Neuronal stem cell (in vitro differentiated cells): ENCODE measurements at regions not wholly inside any gene's neighbourhood (a gene's known extent, or its start where the extent isn't known, plus 50 kb on each side); places are given as distances from the start of the nearest gene placed in this dataset.
A peak's percentile ranks its signal among the peaks of the same experiment; 100 is the strongest.

ENCODE experiments used
- DNase-seq: peaks from one replicate; pipeline ENCODE4 v3.0.0-alpha.2; 2013; ENCODE audit warnings: low spot score
- H2AFZ ChIP-seq: one replicate; pipeline ENCODE4 v1.6.1; 2013; ENCODE audit warnings: mild to moderate bottlenecking, low read length, inconsistent platforms
- H2AK5ac ChIP-seq: 2 replicates; pipeline ENCODE4 v1.6.1; 2013; ENCODE audit warnings: low read depth, mild to moderate bottlenecking, inconsistent platforms, low read length, moderate library complexity, mixed read lengths
- H2BK120ac ChIP-seq: 2 replicates; pipeline ENCODE4 v1.6.1; 2013; ENCODE audit warnings: low read depth, mild to moderate bottlenecking, inconsistent platforms, low read length, moderate library complexity, mixed read lengths
- H2BK12ac ChIP-seq: one replicate; pipeline ENCODE4 v1.6.1; 2013; ENCODE audit warnings: low read length, inconsistent platforms
- H2BK15ac ChIP-seq: 2 replicates; pipeline ENCODE4 v1.6.1; 2013; ENCODE audit warnings: mild to moderate bottlenecking, low read length, inconsistent platforms, mixed read lengths
- H2BK5ac ChIP-seq: one replicate; pipeline ENCODE4 v1.6.1; 2013; ENCODE audit warnings: inconsistent platforms, mild to moderate bottlenecking, low read length, moderate library complexity
- H3K14ac ChIP-seq: one replicate; pipeline ENCODE4 v1.6.1; 2013; ENCODE audit warnings: low read length, inconsistent platforms
- H3K18ac ChIP-seq: 2 replicates; pipeline ENCODE4 v1.6.1; 2013; ENCODE audit warnings: low read length, inconsistent platforms
- H3K23ac ChIP-seq: 2 replicates; pipeline ENCODE4 v1.6.1; 2013; ENCODE audit warnings: low read depth, mild to moderate bottlenecking, mixed read lengths, low read length, inconsistent platforms; ENCODE audit not compliant: poor library complexity
- H3K27ac ChIP-seq: replicated peaks from 3 replicates; pipeline ENCODE4 v1.5.1; 2013; ENCODE audit warnings: low read length, inconsistent platforms
- H3K27me3 ChIP-seq, 3 experiments: 2 replicates each; pipeline ENCODE4 v1.6.1; 2013; ENCODE audit warnings: low read length in 3 of 3, mild to moderate bottlenecking in 2 of 3, inconsistent platforms in 1 of 3, low read depth in 1 of 3, mixed read lengths in 1 of 3, moderate library complexity in 1 of 3; ENCODE audit not compliant: control insufficient read depth in 3 of 3, insufficient read depth in 3 of 3
- H3K36me3 ChIP-seq, 2 donors: replicated peaks in 1 of 2; 2 replicates each; pipeline ENCODE4 v1.6.1; 2013; ENCODE audit warnings: low read length in 2 of 2; ENCODE audit not compliant: control insufficient read depth in 2 of 2, insufficient read depth in 2 of 2
- H3K4ac ChIP-seq: 2 replicates; pipeline ENCODE4 v1.6.1; 2013; ENCODE audit warnings: inconsistent platforms, mild to moderate bottlenecking, low read length, moderate library complexity
- H3K4me1 ChIP-seq, 2 donors: 1 replicate in 1 of 2; 2 replicates in 1 of 2; pipeline ENCODE4 v1.6.1; 2013; ENCODE audit warnings: low read length in 2 of 2, low read depth in 1 of 2; ENCODE audit not compliant: control insufficient read depth in 2 of 2, insufficient read depth in 1 of 2
- H3K4me2 ChIP-seq: one replicate; pipeline ENCODE4 v1.6.1; 2013; ENCODE audit warnings: mild to moderate bottlenecking, low read length, inconsistent platforms; ENCODE audit not compliant: insufficient read depth, poor library complexity, severe bottlenecking
- H3K4me3 ChIP-seq, 2 donors: 2 replicates each; pipeline ENCODE4 v1.5.1; 2013; ENCODE audit warnings: low read length in 2 of 2, mild to moderate bottlenecking in 2 of 2, inconsistent platforms in 1 of 2, moderate library complexity in 1 of 2
- H3K79me1 ChIP-seq: one replicate; pipeline ENCODE4 v1.6.1; 2013; ENCODE audit warnings: low read depth, mild to moderate bottlenecking, inconsistent platforms, low read length, moderate library complexity
- H3K9ac ChIP-seq: one replicate; pipeline ENCODE4 v1.6.1; 2013; ENCODE audit warnings: mild to moderate bottlenecking, low read depth, low read length, inconsistent platforms; ENCODE audit not compliant: poor library complexity
- H3K9me3 ChIP-seq, 2 donors: replicated peaks in 1 of 2; 2 replicates each; pipeline versions ENCODE3 to v1.6.1; 2013; ENCODE audit warnings: low read length in 2 of 2, mild to moderate bottlenecking in 2 of 2, inconsistent platforms in 1 of 2, low read depth in 1 of 2, mixed read lengths in 1 of 2, moderate library complexity in 1 of 2; ENCODE audit not compliant: control insufficient read depth in 2 of 2, insufficient read depth in 1 of 2
- H4K8ac ChIP-seq: one replicate; pipeline ENCODE4 v1.6.1; 2013; ENCODE audit warnings: low read depth, mild to moderate bottlenecking, inconsistent platforms, low read length, moderate library complexity
- H4K91ac ChIP-seq: one replicate; pipeline ENCODE4 v1.6.1; 2013; ENCODE audit warnings: low read length, low read depth, mild to moderate bottlenecking, inconsistent platforms; ENCODE audit not compliant: poor library complexity
- whole genome bisulfite sequencing, 2 donors: extraction: QIAGEN DNeasy Blood & Tissue Kit; methylation state at CpG; one replicate each; pipeline ENCODE4 v1.1.7; 2013; ENCODE audit warnings: missing lambda C conversion rate in 2 of 2, mixed read lengths in 1 of 2; ENCODE audit not compliant: insufficient read length in 2 of 2, insufficient replicate concordance in 1 of 2; ENCODE audit errors: extremely low coverage in 2 of 2; 5-methylcytosine and 5-hydroxymethylcytosine counted together

DNA sequence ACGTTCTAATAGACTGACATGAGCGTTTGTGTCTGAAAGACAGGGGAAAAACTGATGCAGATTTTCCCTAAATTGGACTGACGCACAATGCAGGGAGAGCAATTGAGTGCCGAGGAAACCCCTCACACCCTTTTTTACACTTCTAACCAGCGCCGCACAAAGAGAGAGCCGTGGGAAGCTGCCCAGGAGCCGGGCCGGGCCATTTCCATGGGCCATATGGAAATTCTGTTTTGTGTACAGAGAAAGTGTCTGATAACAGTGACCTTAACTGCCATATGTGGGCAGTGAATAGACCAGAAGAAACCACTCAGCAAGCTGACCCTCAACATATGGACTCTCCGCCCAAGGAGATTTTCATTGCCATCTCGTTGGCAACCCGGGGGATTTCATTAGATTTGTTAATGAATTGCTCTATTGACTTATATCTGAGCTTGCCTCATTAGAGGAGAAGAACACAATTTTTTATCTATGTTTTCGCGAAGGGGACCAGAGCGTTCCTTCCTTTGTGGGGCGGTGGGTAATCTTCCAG lies 225.9 kb upstream of the IRX3 start:
- Histone ChIP-seq H2AK5ac (no peak overlapping the region), H3K27ac (no peak overlapping the region), H3K9ac (no peak overlapping the region), H3K4me1 (peaks cover 7 to 41% of the 10 kb centered on the region in 2 donors), H2BK12ac (no peak overlapping the region), H2BK5ac (no peak overlapping the region), H3K27me3 (peaks cover 0 to 2% (median 0%) of the 10 kb centered on the region in 3 experiments), H3K23ac (no peak overlapping the region), H3K9me3 (no peaks in the 10 kb centered on the region), H3K14ac (no peak overlapping the region), H3K4me2 (no peak overlapping the region), H3K4ac (no peak overlapping the region), H2BK15ac (no peak overlapping the region), H3K36me3 (no peaks in the 10 kb centered on the region), H3K4me3 (no peak overlapping the region), H4K91ac (no peak overlapping the region), H2BK120ac (no peak overlapping the region), H3K79me1 (no peaks in the 10 kb centered on the region), H3K18ac (no peak overlapping the region), H2AFZ (peak overlapping the region; percentile 86), H4K8ac (no peak overlapping the region)
- WGBS, 2 donors = no CpG with 5 or more reads among the region's 16 CpGs
- no peak for DNase-seq

DNA sequence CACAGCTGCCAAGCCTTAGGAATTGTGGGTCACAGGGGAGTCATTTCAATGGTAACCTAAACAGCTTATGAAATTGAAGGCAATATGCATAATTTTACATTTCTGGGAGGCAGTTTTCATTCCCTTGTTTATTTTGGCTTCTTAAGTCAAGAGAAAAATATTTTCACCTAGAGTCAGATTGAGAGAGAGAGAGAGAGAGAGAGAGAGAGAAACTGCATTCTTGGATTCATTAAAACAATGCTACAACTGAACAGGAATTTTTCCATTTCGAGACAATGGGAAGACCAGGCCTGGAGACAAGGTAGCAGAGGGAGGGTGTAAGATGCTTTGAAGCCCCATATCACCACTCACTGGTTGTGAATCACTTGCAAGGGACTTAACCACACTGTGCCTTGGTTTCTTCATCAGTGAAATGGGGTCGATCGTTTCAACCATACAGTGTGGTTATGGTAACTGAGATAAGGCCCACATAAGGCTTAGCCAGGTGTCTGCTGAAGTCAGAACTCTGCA lies 224.7 kb upstream of the IRX3 start:
- Histone ChIP-seq H2AK5ac (no peak overlapping the region), H3K4me2 (no peak overlapping the region), H3K4ac (no peak overlapping the region), H2BK5ac (no peak overlapping the region), H4K91ac (no peak overlapping the region), H3K23ac (no peak overlapping the region), H3K14ac (no peak overlapping the region), H3K27me3 (peaks cover 0 to 2% (median 0%) of the 10 kb centered on the region in 3 experiments), H2BK12ac (no peak overlapping the region), H3K4me3 (no peak overlapping the region), H2BK15ac (no peak overlapping the region), H3K4me1 (peaks cover 12 to 52% of the 10 kb centered on the region in 2 donors), H4K8ac (no peak overlapping the region), H3K27ac (no peak overlapping the region), H3K18ac (no peak overlapping the region), H2BK120ac (no peak overlapping the region), H3K9me3 (no peaks in the 10 kb centered on the region), H3K36me3 (no peaks in the 10 kb centered on the region), H3K9ac (no peak overlapping the region), H3K79me1 (no peaks in the 10 kb centered on the region), H2AFZ (peak overlapping the region; percentile 76)
- WGBS, 2 donors = no CpG with 5 or more reads among the region's 3 CpGs
- no peak for DNase-seq

DNA sequence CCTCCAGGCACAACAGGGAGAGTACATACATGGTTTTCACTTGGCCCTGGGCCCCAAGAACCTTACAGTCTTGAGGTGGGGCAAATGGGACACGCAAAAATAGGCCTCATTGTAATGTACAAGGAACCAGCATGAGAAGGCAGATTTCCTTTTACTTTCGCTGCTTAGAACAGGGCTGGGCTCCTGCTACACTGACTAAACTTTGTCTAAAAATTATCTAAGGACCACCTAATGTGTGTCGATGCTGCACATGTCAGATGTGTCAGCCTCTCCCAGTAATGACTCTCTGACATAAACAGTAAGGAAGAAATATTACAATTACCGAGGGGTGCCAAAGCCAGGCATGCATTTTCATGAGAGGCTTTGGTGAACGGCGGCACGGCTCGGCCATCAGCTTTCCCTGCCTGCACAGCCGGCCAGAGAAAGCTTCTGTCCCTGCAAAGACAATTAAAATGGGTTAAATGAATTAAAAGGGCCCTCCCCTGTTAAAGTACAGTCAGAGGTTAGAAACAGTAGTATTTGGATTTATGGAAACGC lies 224.2 kb upstream of the IRX3 start:
- H2AFZ ChIP-seq = peak overlapping the region; percentile 76
- H2BK5ac ChIP-seq = no peak overlapping the region
- no peak overlapping the region for H2AK5ac ChIP-seq
- no peak overlapping the region for H3K4me2 ChIP-seq
- H3K9me3 ChIP-seq = no peaks in the 10 kb centered on the region
- H2BK12ac ChIP-seq = no peak overlapping the region
- no peaks in the 10 kb centered on the region for H3K36me3 ChIP-seq
- no peak overlapping the region for H3K27ac ChIP-seq
- no peak overlapping the region for H2BK15ac ChIP-seq
- peaks cover 12 to 56% of the 10 kb centered on the region in 2 donors for H3K4me1 ChIP-seq
- no peak overlapping the region for H3K4ac ChIP-seq
- H4K8ac ChIP-seq = no peak overlapping the region
- no peaks in the 10 kb centered on the region for H3K79me1 ChIP-seq
- H2BK120ac ChIP-seq = no peak overlapping the region
- H3K27me3 ChIP-seq = peaks cover 0 to 2% (median 0%) of the 10 kb centered on the region in 3 experiments
- H4K91ac ChIP-seq = no peak overlapping the region
- DNase-seq = no peak
- no peak overlapping the region for H3K9ac ChIP-seq
- WGBS, 2 donors = no CpG with 5 or more reads among the region's 10 CpGs
- no peak overlapping the region for H3K23ac ChIP-seq
- no peak overlapping the region for H3K18ac ChIP-seq
- H3K4me3 ChIP-seq = no peak overlapping the region
- H3K14ac ChIP-seq = no peak overlapping the region

DNA sequence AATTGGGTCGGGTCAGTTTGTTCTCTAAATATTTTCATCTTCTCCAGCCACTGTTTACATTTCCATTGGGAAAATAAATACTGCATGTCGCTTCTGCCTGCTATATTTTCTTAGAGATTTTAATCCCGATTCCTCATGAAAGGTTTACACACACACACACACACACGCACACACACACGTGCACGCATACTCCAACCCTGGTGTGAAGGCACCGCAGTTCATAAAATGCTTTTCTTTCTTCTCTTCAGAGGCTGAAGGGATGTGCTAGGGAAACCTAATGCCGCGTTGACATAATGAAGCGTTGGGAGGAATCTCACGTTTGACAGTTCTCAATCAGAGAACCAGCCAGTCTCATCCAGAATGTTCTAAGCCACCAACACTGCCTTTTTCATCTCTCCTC lies 222.9 kb upstream of the IRX3 start:
- H3K4me1 ChIP-seq = peaks cover 13 to 64% of the 10 kb centered on the region in 2 donors
- H3K9ac ChIP-seq = no peak overlapping the region
- H2BK5ac ChIP-seq = no peak overlapping the region
- no peak overlapping the region for H3K18ac ChIP-seq
- H3K14ac ChIP-seq = no peak overlapping the region
- H3K36me3 ChIP-seq = no peaks in the 10 kb centered on the region
- H2AFZ ChIP-seq = no peak overlapping the region
- H2AK5ac ChIP-seq = no peak overlapping the region
- no peak overlapping the region for H4K8ac ChIP-seq
- no peak overlapping the region for H3K4me2 ChIP-seq
- no peaks in the 10 kb centered on the region for H3K79me1 ChIP-seq
- H3K27me3 ChIP-seq = peaks cover 0 to 2% (median 0%) of the 10 kb centered on the region in 3 experiments
- H4K91ac ChIP-seq = no peak overlapping the region
- no peak overlapping the region for H3K4ac ChIP-seq
- no peak overlapping the region for H2BK15ac ChIP-seq
- no peak overlapping the region for H2BK120ac ChIP-seq
- WGBS, 2 donors = no CpG with 5 or more reads among the region's 11 CpGs
- no peaks in the 10 kb centered on the region for H3K9me3 ChIP-seq
- no peak overlapping the region for H3K27ac ChIP-seq
- H3K23ac ChIP-seq = no peak overlapping the region
- H3K4me3 ChIP-seq = no peak overlapping the region
- DNase-seq = no peak
- no peak overlapping the region for H2BK12ac ChIP-seq
